ENCODE measurements at regions not wholly inside any gene's neighbourhood (a gene's known extent, or its start where the extent isn't known, plus 50 kb on each side); places are given as distances from the start of the nearest gene placed in this dataset.

- DNase-seq (ENCODE audit: low read depth) = no peak
- TF ChIP-seq CTCF (IDR thresholded peaks at IDR 0.05; ENCODE audit: control insufficient read depth, extremely low read depth, insufficient read depth) = no peak
Observed at GRCh38 chr7:12861070-12861469, 173.6 kb downstream of the ARL4A start.

GRCh38 chr7:12862146-12862545, 174.7 kb downstream of the ARL4A start:
- H3K4me3 ChIP-seq (ENCODE audit: low read depth, low read length) = no peak overlapping the region
- no peak for DNase-seq (ENCODE audit: low read depth)
- TF ChIP-seq CTCF (IDR thresholded peaks at IDR 0.05; ENCODE audit: control insufficient read depth, extremely low read depth, insufficient read depth) = no peak

More at GRCh38 chr7:12861070-12861469, 173.6 kb downstream of the ARL4A start:
- H3K4me3 ChIP-seq (ENCODE audit: low read depth, low read length) = no peak overlapping the region

- no peak for DNase-seq (ENCODE audit: low read depth)
- TF ChIP-seq CTCF (IDR thresholded peaks at IDR 0.05; ENCODE audit: control insufficient read depth, extremely low read depth, insufficient read depth) = no peak
- no peak overlapping the region for H3K4me3 ChIP-seq (ENCODE audit: low read depth, low read length)
Observed at GRCh38 chr7:12864470-12865046, 177.1 kb downstream of the ARL4A start.

- no peak for DNase-seq (ENCODE audit: low read depth)
- H3K4me3 ChIP-seq (ENCODE audit: low read depth, low read length) = no peak overlapping the region
- no peak for TF ChIP-seq CTCF (IDR thresholded peaks at IDR 0.05; ENCODE audit: control insufficient read depth, extremely low read depth, insufficient read depth)
Observed at GRCh38 chr7:12865593-12865992, 178.2 kb downstream of the ARL4A start.

- no peak overlapping the region for H3K4me3 ChIP-seq (ENCODE audit: low read depth, low read length)
- no peak for TF ChIP-seq CTCF (IDR thresholded peaks at IDR 0.05; ENCODE audit: control insufficient read depth, extremely low read depth, insufficient read depth)
- no peak for DNase-seq (ENCODE audit: low read depth)
Observed at GRCh38 chr7:12866207-12866606, 178.8 kb downstream of the ARL4A start.

GRCh38 chr7:12868027-12868426, 180.6 kb downstream of the ARL4A start:
- no peak for DNase-seq (ENCODE audit: low read depth)
- H3K4me3 ChIP-seq (ENCODE audit: low read depth, low read length) = no peak overlapping the region
- TF ChIP-seq CTCF (IDR thresholded peaks at IDR 0.05; ENCODE audit: control insufficient read depth, extremely low read depth, insufficient read depth) = no peak

GRCh38 chr7:12870219-12870618, 182.8 kb downstream of the ARL4A start:
- DNase-seq (ENCODE audit: low read depth) = no peak
- TF ChIP-seq CTCF (IDR thresholded peaks at IDR 0.05; ENCODE audit: control insufficient read depth, extremely low read depth, insufficient read depth) = no peak
- H3K4me3 ChIP-seq (ENCODE audit: low read depth, low read length) = no peak overlapping the region
